NCI-H1105 (cell line): ENCODE measurements at regions not wholly inside any gene's neighbourhood (a gene's known extent, or its start where the extent isn't known, plus 50 kb on each side); places are given as distances from the start of the nearest gene placed in this dataset.
A peak's percentile ranks its signal among the peaks of the same experiment; 100 is the strongest.

Experiments
- DNase-seq: peaks from one replicate; lab custom pipeline; 2025; lab: John Stamatoyannopoulos, UW

- DNase-seq, result no peak
Measured at GRCh38 chr13:44022196-44022595, 142.5 kb downstream of the LACC1 start.

GRCh38 chr13:44024167-44024845, 144.6 kb downstream of the LACC1 start:
- no peak for DNase-seq

GRCh38 chr13:44024846-44025195, 145.1 kb downstream of the LACC1 start:
- DNase-seq, result no peak

GRCh38 chr13:44026194-44026593, 146.5 kb downstream of the LACC1 start:
- DNase-seq, result no peak

GRCh38 chr13:44028734-44029133, 149.0 kb downstream of the LACC1 start:
- DNase-seq, result no peak

GRCh38 chr13:44030615-44031014, 150.9 kb downstream of the LACC1 start:
- no peak for DNase-seq

- no peak for DNase-seq
Measured at GRCh38 chr13:44031555-44031954, 151.9 kb downstream of the LACC1 start.

GRCh38 chr13:44032802-44033201, 153.1 kb downstream of the LACC1 start:
- no peak for DNase-seq

GRCh38 chr13:44035400-44035799, 155.7 kb downstream of the LACC1 start:
- no peak for DNase-seq

GRCh38 chr13:44040070-44040817, 160.5 kb downstream of the LACC1 start:
- no peak for DNase-seq

- DNase-seq, result no peak
Measured at GRCh38 chr13:44040818-44041100, 161.1 kb downstream of the LACC1 start.

- no peak for DNase-seq
Measured at GRCh38 chr13:44044547-44045179, 165.0 kb downstream of the LACC1 start.

GRCh38 chr13:44045180-44045562, 165.5 kb downstream of the LACC1 start:
- peak; percentile 49 for DNase-seq

- no peak for DNase-seq
Measured at GRCh38 chr13:44046428-44046827, 166.7 kb downstream of the LACC1 start.

GRCh38 chr13:44048326-44048725, 168.6 kb downstream of the LACC1 start:
- DNase-seq, result no peak

GRCh38 chr13:44049081-44049945, 169.6 kb downstream of the LACC1 start:
- DNase-seq, result no peak

- no peak for DNase-seq
Measured at GRCh38 chr13:44050450-44051063, 170.9 kb downstream of the LACC1 start.

- no peak for DNase-seq
Measured at GRCh38 chr13:44051405-44051804, 171.7 kb downstream of the LACC1 start.

- no peak for DNase-seq
Measured at GRCh38 chr13:44051918-44052675, 172.4 kb downstream of the LACC1 start.

- DNase-seq, result no peak
Measured at GRCh38 chr13:44052780-44053184, 173.1 kb downstream of the LACC1 start.

GRCh38 chr13:44053208-44053607, 173.5 kb downstream of the LACC1 start:
- DNase-seq, result no peak
